ENCODE measurements at regions not wholly inside any gene's neighbourhood (a gene's known extent, or its start where the extent isn't known, plus 50 kb on each side); places are given as distances from the start of the nearest gene placed in this dataset.

DNA sequence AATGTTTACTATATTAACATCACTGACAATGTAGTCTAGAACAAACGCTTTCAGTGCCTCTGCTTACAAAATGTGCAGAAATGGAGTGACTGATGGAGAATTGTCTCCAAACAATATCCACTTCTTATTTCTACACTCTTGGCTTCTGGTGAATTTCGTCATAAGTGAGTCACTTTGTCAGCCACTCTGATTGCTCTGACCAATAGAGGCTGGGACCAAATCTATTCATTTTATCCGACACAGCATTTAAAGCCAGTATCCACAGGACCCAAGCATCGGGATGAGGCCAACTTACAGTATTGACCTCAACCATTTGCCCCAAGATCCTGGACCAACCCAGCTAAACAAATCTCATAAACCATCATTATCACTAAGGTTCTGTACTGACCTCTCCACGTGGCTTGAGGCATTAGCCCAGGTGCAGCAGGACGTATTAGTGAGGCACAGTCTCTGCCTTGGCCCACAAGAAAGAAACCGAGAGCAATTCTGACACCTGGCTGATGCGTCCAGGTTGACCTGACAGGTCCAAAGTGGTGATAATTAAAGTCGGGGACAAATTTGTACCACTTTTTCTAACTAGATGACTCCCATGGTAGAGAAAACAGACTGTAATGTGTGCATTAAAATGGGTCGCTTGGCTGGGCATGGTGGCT lies 53.3 kb upstream of the ERO1B start:
- TF ChIP-seq, protein P1, sequence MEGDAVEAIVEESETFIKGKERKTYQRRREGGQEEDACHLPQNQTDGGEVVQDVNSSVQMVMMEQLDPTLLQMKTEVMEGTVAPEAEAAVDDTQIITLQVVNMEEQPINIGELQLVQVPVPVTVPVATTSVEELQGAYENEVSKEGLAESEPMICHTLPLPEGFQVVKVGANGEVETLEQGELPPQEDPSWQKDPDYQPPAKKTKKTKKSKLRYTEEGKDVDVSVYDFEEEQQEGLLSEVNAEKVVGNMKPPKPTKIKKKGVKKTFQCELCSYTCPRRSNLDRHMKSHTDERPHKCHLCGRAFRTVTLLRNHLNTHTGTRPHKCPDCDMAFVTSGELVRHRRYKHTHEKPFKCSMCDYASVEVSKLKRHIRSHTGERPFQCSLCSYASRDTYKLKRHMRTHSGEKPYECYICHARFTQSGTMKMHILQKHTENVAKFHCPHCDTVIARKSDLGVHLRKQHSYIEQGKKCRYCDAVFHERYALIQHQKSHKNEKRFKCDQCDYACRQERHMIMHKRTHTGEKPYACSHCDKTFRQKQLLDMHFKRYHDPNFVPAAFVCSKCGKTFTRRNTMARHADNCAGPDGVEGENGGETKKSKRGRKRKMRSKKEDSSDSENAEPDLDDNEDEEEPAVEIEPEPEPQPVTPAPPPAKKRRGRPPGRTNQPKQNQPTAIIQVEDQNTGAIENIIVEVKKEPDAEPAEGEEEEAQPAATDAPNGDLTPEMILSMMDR (IDR thresholded peaks at IDR 0.05 in 2 of 3, conservative IDR thresholded peaks at IDR 0.05 in 1 of 3; ENCODE audit: control insufficient read depth in 2 of 3, extremely low read depth in 1 of 3, insufficient read depth in 1 of 3, low read depth in 3 of 3, low read length in 3 of 3), result no peak
- TF ChIP-seq POLR2AphosphoS5 (IDR thresholded peaks at IDR 0.05; ENCODE audit: low read length) (no peak), JUNB (IDR thresholded peaks at IDR 0.05) (no peak)

Measured in GM12878 (cell line).